ENCODE measurements at regions not wholly inside any gene's neighbourhood (a gene's known extent, or its start where the extent isn't known, plus 50 kb on each side); places are given as distances from the start of the nearest gene placed in this dataset.

DNA sequence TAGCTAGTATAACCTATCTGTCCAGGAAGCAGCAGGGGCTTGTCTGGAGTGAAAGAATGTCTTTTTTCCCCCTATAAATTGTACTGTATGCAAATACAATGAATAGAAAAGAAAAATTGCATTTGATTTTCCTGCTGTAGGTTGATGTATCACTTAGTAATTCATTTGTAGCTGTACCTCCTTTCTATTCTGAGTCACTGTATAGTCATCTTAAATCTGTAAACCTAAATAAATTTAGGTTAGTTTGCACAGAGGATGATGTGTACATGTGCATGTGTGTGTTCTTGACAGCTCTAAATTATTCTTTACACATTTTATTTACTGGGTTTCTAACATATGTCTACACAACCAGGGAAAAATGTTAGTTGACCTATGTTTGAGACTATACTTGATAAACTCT lies 478.7 kb upstream of the CNTNAP5 start:
- Mint-ChIP-seq H3K4me1 (ENCODE audit: low read depth, unreplicated experiment) (no peaks in the 10 kb centered on the region), H3K36me3 (ENCODE audit: unreplicated experiment) (no peaks in the 10 kb centered on the region), H3K27ac (ENCODE audit: unreplicated experiment) (no peak overlapping the region), H3K27me3 (ENCODE audit: unreplicated experiment) (no peaks in the 10 kb centered on the region), H3K9me3 (ENCODE audit: unreplicated experiment) (peaks cover 2% of the 10 kb centered on the region), H3K4me3 (ENCODE audit: unreplicated experiment) (no peak overlapping the region)
- TF ChIP-seq, protein P1, sequence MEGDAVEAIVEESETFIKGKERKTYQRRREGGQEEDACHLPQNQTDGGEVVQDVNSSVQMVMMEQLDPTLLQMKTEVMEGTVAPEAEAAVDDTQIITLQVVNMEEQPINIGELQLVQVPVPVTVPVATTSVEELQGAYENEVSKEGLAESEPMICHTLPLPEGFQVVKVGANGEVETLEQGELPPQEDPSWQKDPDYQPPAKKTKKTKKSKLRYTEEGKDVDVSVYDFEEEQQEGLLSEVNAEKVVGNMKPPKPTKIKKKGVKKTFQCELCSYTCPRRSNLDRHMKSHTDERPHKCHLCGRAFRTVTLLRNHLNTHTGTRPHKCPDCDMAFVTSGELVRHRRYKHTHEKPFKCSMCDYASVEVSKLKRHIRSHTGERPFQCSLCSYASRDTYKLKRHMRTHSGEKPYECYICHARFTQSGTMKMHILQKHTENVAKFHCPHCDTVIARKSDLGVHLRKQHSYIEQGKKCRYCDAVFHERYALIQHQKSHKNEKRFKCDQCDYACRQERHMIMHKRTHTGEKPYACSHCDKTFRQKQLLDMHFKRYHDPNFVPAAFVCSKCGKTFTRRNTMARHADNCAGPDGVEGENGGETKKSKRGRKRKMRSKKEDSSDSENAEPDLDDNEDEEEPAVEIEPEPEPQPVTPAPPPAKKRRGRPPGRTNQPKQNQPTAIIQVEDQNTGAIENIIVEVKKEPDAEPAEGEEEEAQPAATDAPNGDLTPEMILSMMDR (IDR thresholded peaks at IDR 0.05; ENCODE audit: partially characterized antibody, unreplicated experiment) = no peak
- no peak for DNase-seq

DNA sequence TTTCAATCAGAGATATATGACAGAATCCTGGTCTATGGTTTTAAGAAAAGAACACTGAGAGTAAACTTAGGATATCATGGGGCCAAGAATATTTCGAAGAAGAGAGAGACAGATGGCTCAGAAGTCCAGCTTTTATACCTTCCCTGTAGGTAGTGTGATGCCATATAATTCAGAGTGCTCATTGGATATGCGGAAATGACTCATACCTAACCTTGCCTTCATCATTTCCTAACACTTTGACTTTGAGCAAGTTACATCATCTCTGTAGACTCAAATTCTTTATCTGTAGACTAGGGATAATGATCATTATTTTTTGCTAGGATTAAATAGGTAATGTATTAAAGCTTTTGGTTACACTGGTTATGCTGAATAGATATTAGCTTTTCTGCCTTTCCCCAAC lies 461.6 kb upstream of the CNTNAP5 start:
- Mint-ChIP-seq H3K27me3 (ENCODE audit: unreplicated experiment) (no peaks in the 10 kb centered on the region), H3K4me1 (ENCODE audit: low read depth, unreplicated experiment) (no peaks in the 10 kb centered on the region), H3K27ac (ENCODE audit: unreplicated experiment) (no peak overlapping the region), H3K4me3 (ENCODE audit: unreplicated experiment) (no peak overlapping the region), H3K9me3 (ENCODE audit: unreplicated experiment) (no peaks in the 10 kb centered on the region), H3K36me3 (ENCODE audit: unreplicated experiment) (no peaks in the 10 kb centered on the region)
- no peak for DNase-seq
- TF ChIP-seq, protein P1 (IDR thresholded peaks at IDR 0.05; ENCODE audit: partially characterized antibody, unreplicated experiment) = no peak

DNA sequence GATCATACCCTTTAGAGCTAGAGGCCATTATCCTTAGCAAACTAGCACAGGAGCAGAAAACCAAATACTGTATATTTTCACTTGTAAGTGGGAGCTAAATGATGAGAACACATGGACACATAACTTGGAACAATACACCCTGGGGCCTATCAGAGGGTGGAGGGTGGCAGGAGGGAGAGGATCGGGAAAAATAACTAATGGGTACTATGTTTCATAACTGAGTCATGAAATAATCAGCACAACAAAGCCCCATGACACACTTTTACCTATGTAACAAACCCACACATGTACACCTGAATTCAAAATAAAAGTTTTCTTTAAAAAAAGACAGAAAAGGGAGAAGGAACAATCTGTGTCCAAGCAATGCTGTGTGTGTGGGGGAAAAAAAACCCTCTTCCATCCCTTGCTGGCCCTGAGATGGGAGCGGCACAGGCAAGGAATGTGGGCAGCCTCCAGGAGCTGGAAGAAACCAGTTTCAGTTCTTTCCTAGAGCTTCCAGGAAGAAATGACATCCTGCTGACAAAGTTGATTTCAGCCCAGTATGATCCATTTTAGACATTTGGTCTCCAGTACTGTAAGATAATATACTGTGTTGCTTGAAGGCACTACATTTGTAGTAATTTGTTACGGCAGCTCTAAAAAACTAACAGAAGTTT lies 458.7 kb upstream of the CNTNAP5 start:
- TF ChIP-seq, protein P1 (IDR thresholded peaks at IDR 0.05; ENCODE audit: partially characterized antibody, unreplicated experiment) = no peak
- DNase-seq = no peak
- Mint-ChIP-seq H3K4me3 (ENCODE audit: unreplicated experiment) (no peak overlapping the region), H3K27me3 (ENCODE audit: unreplicated experiment) (no peaks in the 10 kb centered on the region), H3K27ac (ENCODE audit: unreplicated experiment) (no peak overlapping the region), H3K36me3 (ENCODE audit: unreplicated experiment) (no peaks in the 10 kb centered on the region), H3K9me3 (ENCODE audit: unreplicated experiment) (no peaks in the 10 kb centered on the region), H3K4me1 (ENCODE audit: low read depth, unreplicated experiment) (no peaks in the 10 kb centered on the region)

DNA sequence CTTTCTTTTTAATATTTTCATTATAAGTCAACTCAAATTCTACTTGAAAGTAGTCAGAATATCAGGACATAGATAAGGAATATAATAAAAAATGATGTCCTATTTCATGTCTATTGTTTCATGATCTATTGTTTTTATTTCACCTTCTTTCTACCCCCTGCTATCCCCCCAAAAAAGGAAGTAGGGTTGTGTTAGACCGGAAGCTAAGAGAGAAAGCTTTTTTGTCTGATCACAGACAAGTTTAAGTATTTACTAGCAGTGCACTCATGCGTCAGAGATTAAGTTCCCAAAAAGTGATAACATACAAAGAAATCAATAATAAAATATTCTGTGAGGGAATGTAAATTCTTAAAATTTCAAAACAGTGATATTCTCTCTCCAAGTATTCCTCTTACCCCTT lies 447.1 kb upstream of the CNTNAP5 start:
- Mint-ChIP-seq H3K36me3 (ENCODE audit: unreplicated experiment) (no peaks in the 10 kb centered on the region), H3K27me3 (ENCODE audit: unreplicated experiment) (no peaks in the 10 kb centered on the region), H3K4me3 (ENCODE audit: unreplicated experiment) (no peak overlapping the region), H3K27ac (ENCODE audit: unreplicated experiment) (no peak overlapping the region), H3K4me1 (ENCODE audit: low read depth, unreplicated experiment) (no peaks in the 10 kb centered on the region), H3K9me3 (ENCODE audit: unreplicated experiment) (no peaks in the 10 kb centered on the region)
- DNase-seq = no peak
- TF ChIP-seq, protein P1 (IDR thresholded peaks at IDR 0.05; ENCODE audit: partially characterized antibody, unreplicated experiment) = no peak

DNA sequence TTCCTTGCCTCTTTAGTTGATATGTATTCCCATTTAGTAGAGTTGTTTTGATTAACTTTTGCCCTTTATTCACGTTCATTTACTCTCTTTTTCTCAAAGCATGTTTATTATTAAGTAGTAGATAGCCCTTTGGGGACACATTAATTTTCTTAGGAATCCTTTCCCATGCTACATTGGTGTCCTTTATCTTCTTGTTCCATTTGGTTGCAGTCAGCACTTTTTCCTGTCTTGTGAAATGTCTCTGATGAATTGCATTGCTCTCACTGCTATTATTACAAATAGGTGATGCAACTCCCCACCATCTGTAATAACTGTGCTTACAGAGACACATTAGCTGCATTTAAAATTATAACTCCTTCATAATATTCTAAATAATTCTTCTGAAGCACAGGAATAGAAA lies 428.5 kb upstream of the CNTNAP5 start:
- TF ChIP-seq, protein P1 (IDR thresholded peaks at IDR 0.05; ENCODE audit: partially characterized antibody, unreplicated experiment) = no peak
- Mint-ChIP-seq H3K9me3 (ENCODE audit: unreplicated experiment) (peaks cover 13% of the 10 kb centered on the region), H3K4me3 (ENCODE audit: unreplicated experiment) (no peak overlapping the region), H3K4me1 (ENCODE audit: low read depth, unreplicated experiment) (peaks cover 4% of the 10 kb centered on the region), H3K36me3 (ENCODE audit: unreplicated experiment) (peaks cover 6% of the 10 kb centered on the region), H3K27ac (ENCODE audit: unreplicated experiment) (no peak overlapping the region), H3K27me3 (ENCODE audit: unreplicated experiment) (peaks cover 3% of the 10 kb centered on the region)
- DNase-seq = no peak
